A549 (cell line): ENCODE measurements at regions not wholly inside any gene's neighbourhood (a gene's known extent, or its start where the extent isn't known, plus 50 kb on each side); places are given as distances from the start of the nearest gene placed in this dataset.

ENCODE experiments used
- CTCF ChIP-seq: fragments of >200 bp; sonication (Bioruptor Twin); formaldehyde crosslinking; IDR thresholded peaks from 3 replicates; pipeline ENCODE4 v1.5.1; 2016
- USF2 ChIP-seq: fragments of 450-650 bp; IDR thresholded peaks from 2 replicates; pipeline ENCODE4 v1.6.1; 2014; ENCODE audit warnings: antibody characterized with exemption
- TF ChIP-seq, protein P1 (sequence below): fragments of 250-450 bp; sonication (Bioruptor Pico); IDR thresholded peaks from 2 replicates; pipeline ENCODE4 v1.5.0; 2020; ENCODE audit warnings: low read depth, mild to moderate bottlenecking, moderate library complexity

DNA sequence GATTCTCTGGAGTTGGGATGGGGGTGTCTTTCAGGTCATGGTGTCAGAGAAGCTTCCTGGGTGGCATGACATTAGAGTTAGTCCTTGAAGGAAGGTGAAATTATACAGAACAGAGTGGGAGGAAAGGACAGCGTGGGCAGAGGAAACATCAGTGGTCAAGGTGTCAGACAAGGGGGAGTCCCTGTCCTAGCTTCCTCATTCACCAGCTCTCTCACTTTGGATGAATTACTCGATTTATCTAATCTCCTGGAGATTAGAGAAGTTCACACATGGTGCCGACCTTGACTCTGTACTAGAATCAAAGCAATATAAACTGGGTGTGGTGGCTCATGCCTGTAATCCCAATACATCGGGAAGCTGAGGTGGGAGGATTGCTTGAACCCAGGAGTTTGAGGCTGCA, 492.9 kb downstream of the VRK1 start:
- TF ChIP-seq USF2 (no peak), CTCF (no peak)
- TF ChIP-seq, protein P1, sequence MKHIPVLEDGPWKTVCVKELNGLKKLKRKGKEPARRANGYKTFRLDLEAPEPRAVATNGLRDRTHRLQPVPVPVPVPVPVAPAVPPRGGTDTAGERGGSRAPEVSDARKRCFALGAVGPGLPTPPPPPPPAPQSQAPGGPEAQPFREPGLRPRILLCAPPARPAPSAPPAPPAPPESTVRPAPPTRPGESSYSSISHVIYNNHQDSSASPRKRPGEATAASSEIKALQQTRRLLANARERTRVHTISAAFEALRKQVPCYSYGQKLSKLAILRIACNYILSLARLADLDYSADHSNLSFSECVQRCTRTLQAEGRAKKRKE: no peak
